ENCODE measurements at regions not wholly inside any gene's neighbourhood (a gene's known extent, or its start where the extent isn't known, plus 50 kb on each side); places are given as distances from the start of the nearest gene placed in this dataset.
"Not testable (repeated sequence)": the region's sequence is repeated elsewhere in the genome, so short reads cannot be mapped to it uniquely, and the experiment has no call there.

DNA sequence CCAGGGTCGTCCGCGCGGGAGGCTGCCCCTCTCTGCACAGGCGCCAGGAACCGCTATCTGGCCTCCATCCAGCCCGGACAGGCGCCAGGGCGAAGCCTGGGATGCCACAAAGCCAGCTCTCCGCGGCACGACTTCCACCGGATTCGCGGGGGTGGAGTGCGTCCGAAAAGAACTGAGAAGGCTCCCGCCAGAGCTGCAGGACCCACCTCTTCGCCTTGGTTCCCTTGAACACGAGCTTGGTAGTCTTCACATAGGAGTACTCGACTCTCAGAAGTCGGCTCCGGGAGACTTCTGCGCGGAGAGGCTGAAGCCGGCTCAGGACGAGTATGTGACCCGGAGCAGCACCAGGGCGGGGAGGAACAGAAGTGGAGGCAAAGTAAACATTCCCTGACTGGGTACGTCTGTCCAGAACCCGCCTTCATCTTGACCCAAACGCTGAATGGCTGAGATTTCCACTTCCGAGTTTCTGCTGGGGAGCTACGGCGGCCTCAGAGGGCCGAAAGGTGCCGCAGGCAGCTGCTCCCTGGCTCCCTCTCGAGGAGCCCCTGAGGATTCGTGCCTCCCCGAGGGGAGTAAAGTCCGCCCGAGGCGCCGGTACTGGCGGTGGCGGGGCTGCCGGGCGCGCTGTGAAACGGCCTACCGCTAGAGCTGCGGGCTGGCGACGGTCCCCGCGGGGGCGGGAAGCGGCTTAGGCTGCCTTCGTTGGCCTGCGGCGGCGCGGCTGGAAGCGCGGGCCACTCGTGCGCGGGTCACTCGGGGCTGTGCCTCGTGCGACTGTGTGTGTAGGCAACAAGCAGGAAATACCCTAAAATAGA, 2654.9 kb upstream of the DEFB115 start:
- in situ Hi-C loops (cut with MboI; ENCODE audit: low pct_ligation_motif_present in 1 of 4, low pct_unique_long_range_greater_than_20kb in 1 of 4, low sequenced_read_pairs in 3 of 4); H3K9me3 ChIP-seq; H3K4me1 ChIP-seq; intact Hi-C loops (cut with DNase I; ENCODE audit: low total_unique reads); H3K27me3 ChIP-seq; H3K36me3 ChIP-seq: not testable (repeated sequence)
- DNase-seq = peak; percentile 65
- TF ChIP-seq POLR2AphosphoS5 (IDR thresholded peaks at IDR 0.05) = peak in 2 of 3 donors; percentile 53 to 66
- TF ChIP-seq POLR2A (IDR thresholded peaks at IDR 0.05) = peak; percentile 50
- TF ChIP-seq, protein P1, sequence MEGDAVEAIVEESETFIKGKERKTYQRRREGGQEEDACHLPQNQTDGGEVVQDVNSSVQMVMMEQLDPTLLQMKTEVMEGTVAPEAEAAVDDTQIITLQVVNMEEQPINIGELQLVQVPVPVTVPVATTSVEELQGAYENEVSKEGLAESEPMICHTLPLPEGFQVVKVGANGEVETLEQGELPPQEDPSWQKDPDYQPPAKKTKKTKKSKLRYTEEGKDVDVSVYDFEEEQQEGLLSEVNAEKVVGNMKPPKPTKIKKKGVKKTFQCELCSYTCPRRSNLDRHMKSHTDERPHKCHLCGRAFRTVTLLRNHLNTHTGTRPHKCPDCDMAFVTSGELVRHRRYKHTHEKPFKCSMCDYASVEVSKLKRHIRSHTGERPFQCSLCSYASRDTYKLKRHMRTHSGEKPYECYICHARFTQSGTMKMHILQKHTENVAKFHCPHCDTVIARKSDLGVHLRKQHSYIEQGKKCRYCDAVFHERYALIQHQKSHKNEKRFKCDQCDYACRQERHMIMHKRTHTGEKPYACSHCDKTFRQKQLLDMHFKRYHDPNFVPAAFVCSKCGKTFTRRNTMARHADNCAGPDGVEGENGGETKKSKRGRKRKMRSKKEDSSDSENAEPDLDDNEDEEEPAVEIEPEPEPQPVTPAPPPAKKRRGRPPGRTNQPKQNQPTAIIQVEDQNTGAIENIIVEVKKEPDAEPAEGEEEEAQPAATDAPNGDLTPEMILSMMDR (IDR thresholded peaks at IDR 0.05) = peak; percentile 13 to 70 (median 57)
- 50% methylated on average over 65 of the region's 71 CpGs; no CpG with 5 or more reads in 1 of the 2 donors for WGBS, 2 donors (ENCODE audit: low coverage in 1 of 2)
- peak overlapping the region; percentile 58 to 86 (median 71) for H3K27ac ChIP-seq
- peak overlapping the region; percentile 18 to 80 (median 65) for H3K4me3 ChIP-seq

DNA sequence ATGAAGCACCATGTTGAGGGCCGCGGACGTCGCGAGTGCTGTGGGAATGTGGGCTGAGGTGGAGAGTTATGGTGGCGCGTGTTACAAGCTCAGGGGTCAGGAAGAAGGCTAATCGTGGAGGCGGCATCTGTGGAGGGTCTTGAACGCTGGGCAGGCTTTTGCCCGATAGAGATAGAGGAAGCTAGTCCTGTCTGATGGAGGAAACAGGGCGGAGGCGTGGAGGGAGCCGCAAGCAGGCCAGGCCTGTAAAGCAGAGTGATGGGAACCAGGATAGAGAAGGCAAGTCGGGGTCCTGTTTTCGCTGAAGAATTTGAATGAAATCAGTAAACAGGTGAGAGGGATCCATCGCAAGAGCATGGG, 2654.3 kb upstream of the DEFB115 start:
- H3K27me3 ChIP-seq; H3K36me3 ChIP-seq; intact Hi-C loops (cut with DNase I; ENCODE audit: low total_unique reads); H3K4me1 ChIP-seq; H3K9me3 ChIP-seq; DNase-seq; in situ Hi-C loops (cut with MboI; ENCODE audit: low pct_ligation_motif_present in 1 of 4, low pct_unique_long_range_greater_than_20kb in 1 of 4, low sequenced_read_pairs in 3 of 4): not testable (repeated sequence)
- peak overlapping the region; percentile 58 to 86 (median 71) for H3K27ac ChIP-seq
- 76 to 87% methylated on average over 7 to 17 of the region's 17 CpGs for WGBS, 2 donors (ENCODE audit: low coverage in 1 of 2)
- H3K4me3 ChIP-seq = peak overlapping the region in 3 of 4 donors; percentile 53 to 80 (median 77)

DNA sequence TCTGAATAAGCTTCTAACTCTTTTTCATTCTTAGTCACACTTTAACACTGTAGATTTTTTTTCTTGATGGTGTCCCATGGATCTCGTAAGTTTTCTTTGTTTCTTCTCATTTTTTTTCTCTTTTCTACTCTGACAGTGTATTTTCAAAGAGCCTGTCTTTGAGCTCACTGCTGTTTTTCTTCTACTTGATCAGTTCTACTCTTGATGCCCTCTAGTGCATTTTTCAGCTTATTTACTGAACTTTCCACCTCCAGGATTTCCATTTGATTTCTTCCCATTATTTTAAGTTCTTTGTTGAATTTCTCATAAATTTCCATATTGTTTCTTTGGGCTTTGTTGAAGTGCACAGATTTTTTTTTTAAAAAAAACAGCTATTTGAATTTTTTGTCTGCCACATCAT, 2641.1 kb upstream of the DEFB115 start:
- no peak for DNase-seq
- Histone ChIP-seq H3K9me3 (peaks cover 25 to 44% of the 10 kb centered on the region in 2 donors), H3K36me3 (no peaks in the 10 kb centered on the region), H3K4me1 (no peaks in the 10 kb centered on the region), H3K27me3 (no peaks in the 10 kb centered on the region), H3K27ac (no peak overlapping the region), H3K4me3 (no peak overlapping the region)
- in situ Hi-C loops (cut with MboI; ENCODE audit: low pct_ligation_motif_present in 1 of 4, low pct_unique_long_range_greater_than_20kb in 1 of 4, low sequenced_read_pairs in 3 of 4) (no loop called here), intact Hi-C loops (cut with DNase I; ENCODE audit: low total_unique reads) (no loop called here)
- WGBS, 2 donors (ENCODE audit: low coverage in 1 of 2) = 22 to 38% methylated on average over 1 of the region's 1 CpG
- TF ChIP-seq EP300 (IDR thresholded peaks at IDR 0.05; ENCODE audit: low read depth) (no peak), POLR2A (IDR thresholded peaks at IDR 0.05) (no peak), POLR2AphosphoS5 (IDR thresholded peaks at IDR 0.05) (no peak)
- TF ChIP-seq, protein P1 (IDR thresholded peaks at IDR 0.05) = no peak

DNA sequence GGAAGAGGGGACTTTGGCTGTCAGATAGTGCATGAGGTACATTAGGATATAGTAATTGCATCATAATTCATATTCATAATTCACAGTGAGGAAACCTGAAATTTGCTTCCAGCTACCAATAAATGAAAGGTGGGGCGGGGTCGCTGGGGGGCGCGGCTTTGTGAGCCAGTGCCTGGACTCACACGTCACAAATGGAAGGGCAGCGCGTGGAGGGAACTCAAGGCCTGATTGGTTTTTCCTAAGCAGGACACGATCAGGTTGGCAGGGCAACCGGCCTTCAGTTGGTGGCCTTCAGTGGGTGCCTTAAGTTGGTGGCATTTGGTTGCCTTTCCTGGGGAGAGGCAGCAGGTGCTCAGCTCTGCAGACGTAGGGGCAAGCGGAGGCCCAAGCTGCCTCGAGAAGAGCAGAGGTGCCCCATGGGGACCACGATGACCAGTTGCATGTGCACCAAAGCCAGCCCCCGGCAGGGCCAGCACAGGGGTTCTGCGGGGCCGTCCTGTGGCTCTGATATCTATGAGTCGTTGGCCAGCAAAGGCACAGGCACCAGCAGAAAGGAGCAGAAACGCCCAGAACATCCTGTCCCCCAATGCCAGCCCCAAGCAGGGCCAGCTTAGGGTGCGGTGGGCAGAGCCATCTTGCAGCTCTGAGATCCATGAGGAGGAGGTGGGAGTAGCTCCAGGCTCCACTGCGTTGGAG, 2637.4 kb upstream of the DEFB115 start:
- in situ Hi-C loops (cut with MboI; ENCODE audit: low pct_ligation_motif_present in 1 of 4, low pct_unique_long_range_greater_than_20kb in 1 of 4, low sequenced_read_pairs in 3 of 4); DNase-seq; H3K27me3 ChIP-seq: not testable (repeated sequence)

DNA sequence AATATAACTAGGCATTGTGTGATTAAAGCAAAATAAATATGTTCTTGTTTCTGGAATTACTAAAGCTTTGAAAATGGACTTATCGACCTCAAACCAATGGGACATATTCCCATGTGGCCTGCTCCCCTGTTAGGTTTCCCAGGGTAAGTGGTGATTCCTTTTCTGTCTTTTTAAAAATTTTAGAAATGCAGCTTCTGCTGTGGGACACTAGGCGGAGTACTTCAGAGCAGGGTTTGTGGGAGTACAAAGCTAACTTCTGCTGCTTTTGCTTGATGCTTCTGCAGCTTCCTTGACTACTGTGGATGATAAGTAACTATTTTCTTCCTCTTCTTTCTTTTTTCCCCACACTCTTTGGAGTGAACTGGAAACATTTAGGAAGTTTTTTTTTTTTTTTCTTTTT, 2632.4 kb upstream of the DEFB115 start:
- H3K9me3 ChIP-seq; H3K36me3 ChIP-seq; H3K4me3 ChIP-seq; in situ Hi-C loops (cut with MboI; ENCODE audit: low pct_ligation_motif_present in 1 of 4, low pct_unique_long_range_greater_than_20kb in 1 of 4, low sequenced_read_pairs in 3 of 4); DNase-seq; H3K27me3 ChIP-seq; H3K27ac ChIP-seq; H3K4me1 ChIP-seq; intact Hi-C loops (cut with DNase I; ENCODE audit: low total_unique reads): not testable (repeated sequence)
- WGBS, 2 donors (ENCODE audit: low coverage in 1 of 2) = 58 to 73% methylated on average over 2 of the region's 2 CpGs

More for the DNA sequence above, 2637.4 kb upstream of the DEFB115 start:
- intact Hi-C loops (cut with DNase I; ENCODE audit: low total_unique reads); H3K36me3 ChIP-seq; H3K4me1 ChIP-seq; H3K4me3 ChIP-seq; H3K27ac ChIP-seq: not testable (repeated sequence)
- H3K9me3 ChIP-seq = peaks cover 8 to 20% of the 10 kb centered on the region in 2 donors
- WGBS, 2 donors (ENCODE audit: low coverage in 1 of 2) = 79 to 82% methylated on average over 10 to 20 of the region's 20 CpGs

DNA sequence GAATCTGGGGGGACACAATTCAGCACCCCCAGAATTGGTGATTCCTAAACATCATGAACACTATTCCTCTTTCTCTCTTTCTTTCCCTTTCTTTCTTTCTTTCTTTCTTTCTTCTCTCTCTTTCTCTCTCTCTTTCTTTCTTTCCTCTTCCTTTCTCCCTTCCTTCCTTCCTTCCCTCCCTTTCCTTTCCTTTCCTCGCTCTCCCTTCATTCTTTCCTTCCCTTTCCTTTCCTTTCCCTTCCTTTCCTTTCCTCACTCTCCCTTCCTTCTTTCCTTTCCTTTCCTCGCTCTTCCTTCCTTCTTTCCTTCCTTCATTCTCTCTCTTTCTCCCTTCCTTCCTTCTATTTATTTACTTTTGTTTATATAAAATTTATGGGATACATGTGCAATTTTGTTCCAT, 2616.6 kb upstream of the DEFB115 start:
- H3K27me3 ChIP-seq; intact Hi-C loops (cut with DNase I; ENCODE audit: low total_unique reads); H3K4me3 ChIP-seq; H3K36me3 ChIP-seq; H3K27ac ChIP-seq; H3K4me1 ChIP-seq; DNase-seq; H3K9me3 ChIP-seq; in situ Hi-C loops (cut with MboI; ENCODE audit: low pct_ligation_motif_present in 1 of 4, low pct_unique_long_range_greater_than_20kb in 1 of 4, low sequenced_read_pairs in 3 of 4): not testable (repeated sequence)
- WGBS, 2 donors (ENCODE audit: low coverage in 1 of 2) = 36 to 52% methylated on average over 2 of the region's 2 CpGs

Data from transverse colon (tissue), 4 donors.